Ishikawa (cell line): ENCODE measurements at regions not wholly inside any gene's neighbourhood (a gene's known extent, or its start where the extent isn't known, plus 50 kb on each side); places are given as distances from the start of the nearest gene placed in this dataset.

Experiments used
- CEBPB ChIP-seq: IDR thresholded peaks from 2 replicates; pipeline ENCODE4 v1.6.1; 2012
- CREB1 ChIP-seq: IDR thresholded peaks from 2 replicates; pipeline ENCODE4 v1.6.1; 2012; ENCODE audit warnings: low read depth
- EGR1 ChIP-seq: IDR thresholded peaks from 2 replicates; pipeline ENCODE4 v1.6.1; 2012
- EP300 ChIP-seq: IDR thresholded peaks from 2 replicates; pipeline ENCODE4 v1.6.1; 2012; ENCODE audit warnings: borderline replicate concordance
- FOXM1 ChIP-seq: IDR thresholded peaks from 2 replicates; pipeline ENCODE4 v1.6.1; 2012; ENCODE audit warnings: low read depth, borderline replicate concordance
- NFIC ChIP-seq: IDR thresholded peaks from 2 replicates; pipeline ENCODE4 v1.6.1; 2012
- RAD21 ChIP-seq: IDR thresholded peaks from 2 replicates; pipeline ENCODE4 v1.6.1; 2012; ENCODE audit warnings: low read depth
- TAF1 ChIP-seq: IDR thresholded peaks from 2 replicates; pipeline ENCODE4 v1.6.1; 2012; ENCODE audit warnings: low read depth, mild to moderate bottlenecking
- TCF12 ChIP-seq: IDR thresholded peaks from 2 replicates; pipeline ENCODE4 v1.6.1; 2012; ENCODE audit warnings: low read depth
- TEAD4 ChIP-seq: IDR thresholded peaks from 2 replicates; pipeline ENCODE4 v1.6.1; 2012
- USF1 ChIP-seq: IDR thresholded peaks from 2 replicates; pipeline ENCODE4 v1.6.1; 2012
- YY1 ChIP-seq: IDR thresholded peaks from 2 replicates; pipeline ENCODE4 v1.6.1; 2012; ENCODE audit warnings: low read depth
- ZBTB7A ChIP-seq: IDR thresholded peaks from 2 replicates; pipeline ENCODE4 v1.6.1; 2012; ENCODE audit warnings: low read depth
- TF ChIP-seq, protein P1 (sequence below): IDR thresholded peaks from 2 replicates; pipeline ENCODE4 v1.6.1; 2012
- TF ChIP-seq, protein P2 (sequence below): IDR thresholded peaks from 2 replicates; pipeline ENCODE4 v1.6.1; 2012; ENCODE audit warnings: low read depth, mild to moderate bottlenecking

GRCh38 chr3:36229496-36229895, 150.8 kb upstream of the STAC start:
- no peak for TF ChIP-seq TAF1
- no peak for TF ChIP-seq CEBPB
- no peak for TF ChIP-seq YY1
- TF ChIP-seq FOXM1: no peak
- no peak for TF ChIP-seq TCF12

GRCh38 chr3:36232797-36233489, 147.4 kb upstream of the STAC start:
- TF ChIP-seq FOXM1 (no peak), CEBPB (no peak), TEAD4 (no peak), CREB1 (no peak), TAF1 (no peak), EGR1 (no peak), RAD21 (no peak), YY1 (no peak), EP300 (no peak), ZBTB7A (no peak), USF1 (no peak), NFIC (no peak), TCF12 (no peak)
- TF ChIP-seq, protein P1, sequence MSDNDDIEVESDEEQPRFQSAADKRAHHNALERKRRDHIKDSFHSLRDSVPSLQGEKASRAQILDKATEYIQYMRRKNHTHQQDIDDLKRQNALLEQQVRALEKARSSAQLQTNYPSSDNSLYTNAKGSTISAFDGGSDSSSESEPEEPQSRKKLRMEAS: no peak
- TF ChIP-seq, protein P2, sequence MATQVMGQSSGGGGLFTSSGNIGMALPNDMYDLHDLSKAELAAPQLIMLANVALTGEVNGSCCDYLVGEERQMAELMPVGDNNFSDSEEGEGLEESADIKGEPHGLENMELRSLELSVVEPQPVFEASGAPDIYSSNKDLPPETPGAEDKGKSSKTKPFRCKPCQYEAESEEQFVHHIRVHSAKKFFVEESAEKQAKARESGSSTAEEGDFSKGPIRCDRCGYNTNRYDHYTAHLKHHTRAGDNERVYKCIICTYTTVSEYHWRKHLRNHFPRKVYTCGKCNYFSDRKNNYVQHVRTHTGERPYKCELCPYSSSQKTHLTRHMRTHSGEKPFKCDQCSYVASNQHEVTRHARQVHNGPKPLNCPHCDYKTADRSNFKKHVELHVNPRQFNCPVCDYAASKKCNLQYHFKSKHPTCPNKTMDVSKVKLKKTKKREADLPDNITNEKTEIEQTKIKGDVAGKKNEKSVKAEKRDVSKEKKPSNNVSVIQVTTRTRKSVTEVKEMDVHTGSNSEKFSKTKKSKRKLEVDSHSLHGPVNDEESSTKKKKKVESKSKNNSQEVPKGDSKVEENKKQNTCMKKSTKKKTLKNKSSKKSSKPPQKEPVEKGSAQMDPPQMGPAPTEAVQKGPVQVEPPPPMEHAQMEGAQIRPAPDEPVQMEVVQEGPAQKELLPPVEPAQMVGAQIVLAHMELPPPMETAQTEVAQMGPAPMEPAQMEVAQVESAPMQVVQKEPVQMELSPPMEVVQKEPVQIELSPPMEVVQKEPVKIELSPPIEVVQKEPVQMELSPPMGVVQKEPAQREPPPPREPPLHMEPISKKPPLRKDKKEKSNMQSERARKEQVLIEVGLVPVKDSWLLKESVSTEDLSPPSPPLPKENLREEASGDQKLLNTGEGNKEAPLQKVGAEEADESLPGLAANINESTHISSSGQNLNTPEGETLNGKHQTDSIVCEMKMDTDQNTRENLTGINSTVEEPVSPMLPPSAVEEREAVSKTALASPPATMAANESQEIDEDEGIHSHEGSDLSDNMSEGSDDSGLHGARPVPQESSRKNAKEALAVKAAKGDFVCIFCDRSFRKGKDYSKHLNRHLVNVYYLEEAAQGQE: no peak

GRCh38 chr3:36244728-36245127, 135.6 kb upstream of the STAC start:
- no peak for TF ChIP-seq TEAD4
- TF ChIP-seq, protein P1: no peak
- TF ChIP-seq, protein P2: no peak
- no peak for TF ChIP-seq YY1
- no peak for TF ChIP-seq USF1

DNA sequence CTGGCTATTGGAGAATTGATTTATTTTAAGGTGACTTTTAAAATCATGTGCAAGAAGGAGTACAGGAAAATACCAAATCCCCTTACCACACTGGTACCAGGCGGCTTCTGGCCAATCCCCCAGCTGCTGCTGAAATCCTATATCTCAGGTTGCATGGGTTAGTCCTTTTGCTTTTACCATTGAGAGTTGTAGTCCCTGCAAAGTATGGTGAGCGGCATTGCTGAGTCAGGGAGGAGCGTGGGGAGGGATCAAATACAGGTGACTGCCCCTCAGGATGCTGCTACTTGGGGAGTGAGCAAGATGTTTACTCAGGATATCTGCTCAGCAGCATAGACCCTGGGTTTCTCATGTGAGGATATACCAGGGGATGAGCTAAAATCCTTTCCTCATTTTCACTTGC, 131.9 kb upstream of the STAC start:
- TF ChIP-seq YY1: no peak
- no peak for TF ChIP-seq TCF12
- TF ChIP-seq, protein P1: no peak
- no peak for TF ChIP-seq CREB1
- TF ChIP-seq, protein P2: no peak
- TF ChIP-seq TEAD4: no peak
- TF ChIP-seq EP300: no peak
- no peak for TF ChIP-seq USF1
- no peak for TF ChIP-seq NFIC
- no peak for TF ChIP-seq FOXM1

DNA sequence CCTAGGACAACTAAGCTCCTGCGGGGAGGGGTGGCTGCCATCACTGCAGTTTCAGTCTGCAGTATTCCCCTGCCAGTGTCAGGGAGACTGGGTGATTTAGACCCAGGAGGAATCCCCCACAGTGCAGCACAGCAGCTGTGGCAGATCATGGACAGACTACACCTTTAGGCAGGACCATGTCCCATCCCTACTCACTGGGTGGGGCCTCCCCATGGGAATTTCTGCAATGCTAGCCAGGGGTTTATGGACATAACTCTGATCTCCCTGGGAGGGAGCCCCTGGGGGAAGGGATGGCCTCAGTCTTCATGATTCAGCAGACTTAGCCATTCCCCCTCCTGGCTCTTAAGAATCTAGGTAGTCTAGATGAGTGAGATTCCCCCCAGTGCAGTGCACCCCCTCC, 130.1 kb upstream of the STAC start:
- TF ChIP-seq EGR1 (no peak), TCF12 (no peak), TEAD4 (no peak), CREB1 (no peak), USF1 (no peak), YY1 (no peak), RAD21 (no peak), FOXM1 (no peak), EP300 (no peak), TAF1 (no peak), NFIC (no peak), ZBTB7A (no peak), CEBPB (no peak)
- TF ChIP-seq, protein P1: no peak
- TF ChIP-seq, protein P2: no peak
